ENCODE measurements at regions not wholly inside any gene's neighbourhood (a gene's known extent, or its start where the extent isn't known, plus 50 kb on each side); places are given as distances from the start of the nearest gene placed in this dataset.
A peak's percentile ranks its signal among the peaks of the same experiment; 100 is the strongest.
"Not testable (repeated sequence)": the region's sequence is repeated elsewhere in the genome, so short reads cannot be mapped to it uniquely, and the experiment has no call there.

GRCh38 chr4:15194520-15194919, 192.2 kb downstream of the CPEB2 start:
- Histone ChIP-seq H3K9me3 (no peaks in the 10 kb centered on the region), H3K27me3 (no peaks in the 10 kb centered on the region), H3K36me3 (no peaks in the 10 kb centered on the region), H3K4me3 (no peak overlapping the region)
- no peak for DNase-seq

GRCh38 chr4:15197005-15197404, 194.7 kb downstream of the CPEB2 start:
- no peaks in the 10 kb centered on the region for H3K36me3 ChIP-seq
- H3K27me3 ChIP-seq = no peaks in the 10 kb centered on the region
- no peak for DNase-seq
- no peak overlapping the region for H3K4me3 ChIP-seq
- no peaks in the 10 kb centered on the region for H3K9me3 ChIP-seq

GRCh38 chr4:15198070-15198727, 195.9 kb downstream of the CPEB2 start:
- Histone ChIP-seq H3K9me3 (no peaks in the 10 kb centered on the region), H3K4me3 (no peak overlapping the region), H3K36me3 (no peaks in the 10 kb centered on the region), H3K27me3 (no peaks in the 10 kb centered on the region)
- DNase-seq = no peak

GRCh38 chr4:15201782-15202181, 199.5 kb downstream of the CPEB2 start:
- Histone ChIP-seq H3K27me3 (no peaks in the 10 kb centered on the region), H3K36me3 (no peaks in the 10 kb centered on the region), H3K9me3 (no peaks in the 10 kb centered on the region), H3K4me3 (no peak overlapping the region)
- no peak for DNase-seq

GRCh38 chr4:15202481-15202880, 200.2 kb downstream of the CPEB2 start:
- Histone ChIP-seq H3K27me3 (no peaks in the 10 kb centered on the region), H3K4me3 (no peak overlapping the region), H3K36me3 (no peaks in the 10 kb centered on the region), H3K9me3 (no peaks in the 10 kb centered on the region)
- no peak for DNase-seq

- not testable (repeated sequence) for H3K27me3 ChIP-seq, H3K36me3 ChIP-seq, H3K9me3 ChIP-seq, DNase-seq, H3K4me3 ChIP-seq
Measured at GRCh38 chr4:15206526-15206925, 204.2 kb downstream of the CPEB2 start.

- Histone ChIP-seq H3K36me3 (no peaks in the 10 kb centered on the region), H3K4me3 (no peak overlapping the region), H3K27me3 (no peaks in the 10 kb centered on the region), H3K9me3 (no peaks in the 10 kb centered on the region)
- no peak for DNase-seq
Measured at GRCh38 chr4:15213302-15213970, 211.2 kb downstream of the CPEB2 start.

GRCh38 chr4:15215109-15215508, 212.7 kb upstream of the C1QTNF7 start:
- no peak for DNase-seq
- no peak overlapping the region for H3K4me3 ChIP-seq
- no peaks in the 10 kb centered on the region for H3K9me3 ChIP-seq
- no peaks in the 10 kb centered on the region; the same call in 1 of the 2 replicates for H3K27me3 ChIP-seq
- H3K36me3 ChIP-seq = no peaks in the 10 kb centered on the region

GRCh38 chr4:15226203-15226602, 201.6 kb upstream of the C1QTNF7 start:
- no peaks in the 10 kb centered on the region for H3K36me3 ChIP-seq

GRCh38 chr4:15231265-15232091, 196.4 kb upstream of the C1QTNF7 start:
- Histone ChIP-seq H3K27me3 (no peaks in the 10 kb centered on the region), H3K4me3 (no peak overlapping the region), H3K9me3 (no peaks in the 10 kb centered on the region), H3K36me3 (no peaks in the 10 kb centered on the region)
- peak; percentile 57 for DNase-seq

More at GRCh38 chr4:15226203-15226602, 201.6 kb upstream of the C1QTNF7 start:
- H3K9me3 ChIP-seq = no peaks in the 10 kb centered on the region
- no peak for DNase-seq
- H3K4me3 ChIP-seq = no peak overlapping the region
- H3K27me3 ChIP-seq = no peaks in the 10 kb centered on the region

- H3K27me3 ChIP-seq = no peaks in the 10 kb centered on the region
- H3K36me3 ChIP-seq = no peaks in the 10 kb centered on the region
- no peaks in the 10 kb centered on the region for H3K9me3 ChIP-seq
- no peak for DNase-seq
- H3K4me3 ChIP-seq = no peak overlapping the region
Measured at GRCh38 chr4:15232366-15233263, 195.2 kb upstream of the C1QTNF7 start.

GRCh38 chr4:15233264-15233597, 194.6 kb upstream of the C1QTNF7 start:
- DNase-seq = peak; percentile 26
- no peaks in the 10 kb centered on the region for H3K36me3 ChIP-seq

GRCh38 chr4:15233626-15234025, 194.2 kb upstream of the C1QTNF7 start:
- no peak for DNase-seq
- H3K27me3 ChIP-seq = no peaks in the 10 kb centered on the region
- no peaks in the 10 kb centered on the region for H3K36me3 ChIP-seq
- no peak overlapping the region for H3K4me3 ChIP-seq
- H3K9me3 ChIP-seq = no peaks in the 10 kb centered on the region

More at GRCh38 chr4:15233264-15233597, 194.6 kb upstream of the C1QTNF7 start:
- no peaks in the 10 kb centered on the region for H3K9me3 ChIP-seq
- no peak overlapping the region for H3K4me3 ChIP-seq
- no peaks in the 10 kb centered on the region for H3K27me3 ChIP-seq

- H3K9me3 ChIP-seq = no peaks in the 10 kb centered on the region
- DNase-seq = peak; percentile 20
- no peak overlapping the region for H3K4me3 ChIP-seq
- H3K36me3 ChIP-seq = no peaks in the 10 kb centered on the region
- H3K27me3 ChIP-seq = no peaks in the 10 kb centered on the region
Measured at GRCh38 chr4:15234116-15234855, 193.5 kb upstream of the C1QTNF7 start.

GRCh38 chr4:15234856-15235126, 193.0 kb upstream of the C1QTNF7 start:
- peak; percentile 71 for DNase-seq
- H3K9me3 ChIP-seq = no peaks in the 10 kb centered on the region
- H3K27me3 ChIP-seq = no peaks in the 10 kb centered on the region
- H3K36me3 ChIP-seq = no peaks in the 10 kb centered on the region
- no peak overlapping the region for H3K4me3 ChIP-seq

GRCh38 chr4:15235135-15235534, 192.7 kb upstream of the C1QTNF7 start:
- H3K36me3 ChIP-seq = no peaks in the 10 kb centered on the region
- DNase-seq = no peak
- no peak overlapping the region for H3K4me3 ChIP-seq
- H3K9me3 ChIP-seq = no peaks in the 10 kb centered on the region
- H3K27me3 ChIP-seq = no peaks in the 10 kb centered on the region

Data from MG63 (cell line).